K562 (cell line): ENCODE measurements at regions not wholly inside any gene's neighbourhood (a gene's known extent, or its start where the extent isn't known, plus 50 kb on each side); places are given as distances from the start of the nearest gene placed in this dataset.
A peak's percentile ranks its signal among the peaks of the same experiment; 100 is the strongest.

ENCODE experiments used
- ATAC-seq: fragments of 200-7000 bp; cut with Tn5 transposase; 3 replicates; pipeline ENCODE4 v1.9.1; 2020; ENCODE audit warnings: moderate library complexity
- BruUV-seq: library from RNA; stranded (reverse); fragments of 400-500 nt; replicated peaks from 2 replicates; lab custom pipeline; 2021; lab: Mats Ljungman, UMichigan
- CTCF ChIA-PET: fragments of 300-600 bp; formaldehyde crosslinking; extraction: SDS; loops from one replicate; lab custom pipeline; 2021; ENCODE audit warnings: low intra/inter-chr PET ratio; lab: Yijun Ruan, JAX
- POLR2A ChIA-PET: fragments of 300-600, 350-650 bp; sonication (Branson Sonifier 250); formaldehyde crosslinking; extraction: SDS; loops from one replicate; lab custom pipeline; 2021; ENCODE audit warnings: antibody characterized with exemption, inconsistent platforms; lab: Yijun Ruan, JAX
- DNase-seq, 4 experiments: peaks; one replicate each; pipeline versions ENCODE4 v3.0.0 to v3.0.0-alpha.2; 2011 to 2018; ENCODE audit warnings: low spot score in 3 of 4, mixed read lengths in 3 of 4; ENCODE audit errors: extremely low read depth in 1 of 4
- FAIRE-seq: peaks from 2 replicates; lab custom pipeline; 2011; peaks lifted over from hg19 to GRCh38; lab: Jason Lieb, UNC
- H2AFZ ChIP-seq: 2 replicates; pipeline ENCODE4 v1.6.0; 2011; ENCODE audit warnings: low read depth, low read length, control low read depth, inconsistent platforms
- H3K27ac ChIP-seq: fragments of 200-600 bp; 3 replicates; pipeline ENCODE4 v1.8.0; 2011; ENCODE audit warnings: low read depth, mild to moderate bottlenecking, control low read depth, inconsistent platforms, low read length, moderate library complexity, mixed read lengths; ENCODE audit errors: extremely low read depth
- H3K27me3 ChIP-seq, 2 experiments: fragments of 300-600 bp in 1 of 2; 2 replicates in 1 of 2; 3 replicates in 1 of 2; pipeline versions ENCODE4 v1.6.0 to v1.8.0; 2011; ENCODE audit warnings: inconsistent platforms in 2 of 2, low read length in 2 of 2, mild to moderate bottlenecking in 1 of 2, mixed read lengths in 1 of 2, moderate library complexity in 1 of 2; ENCODE audit not compliant: control insufficient read depth in 2 of 2, insufficient read depth in 2 of 2
- H3K36me3 ChIP-seq: fragments of 300-600 bp; 3 replicates; pipeline ENCODE4 v1.8.0; 2011; ENCODE audit warnings: mild to moderate bottlenecking, low read length, inconsistent platforms; ENCODE audit not compliant: control insufficient read depth, insufficient read depth
- H3K4me1 ChIP-seq, 2 experiments: fragments of 200-600 bp in 1 of 2; replicated peaks in 1 of 2; 2 replicates in 1 of 2; 3 replicates in 1 of 2; pipeline versions ENCODE4 v1.5.1 to v1.8.0; 2011; ENCODE audit warnings: inconsistent platforms in 2 of 2, low read length in 2 of 2, mild to moderate bottlenecking in 1 of 2, mixed read lengths in 1 of 2, moderate library complexity in 1 of 2; ENCODE audit not compliant: control insufficient read depth in 2 of 2, insufficient read depth in 2 of 2
- H3K4me2 ChIP-seq: 2 replicates; pipeline ENCODE4 v1.6.1; 2011; ENCODE audit warnings: low read length, control low read depth, inconsistent platforms, mixed read lengths; ENCODE audit not compliant: insufficient read depth
- H3K4me3 ChIP-seq: fragments of 200-600 bp; sonication (generic), shearing (Covaris generic); 2 replicates; pipeline ENCODE4 v1.5.1; 2016; ENCODE audit warnings: control low read depth, inconsistent platforms
- H3K79me2 ChIP-seq: fragments of 200-600 bp; 3 replicates; pipeline ENCODE4 v1.8.0; 2011; ENCODE audit warnings: low read length, inconsistent platforms; ENCODE audit not compliant: control insufficient read depth, insufficient read depth
- H3K9ac ChIP-seq, 2 experiments: 2 replicates each; pipeline versions ENCODE4 v1.6.0 to v1.6.1; 2011; ENCODE audit warnings: low read depth in 2 of 2, low read length in 2 of 2, control low read depth in 1 of 2, inconsistent platforms in 1 of 2, mild to moderate bottlenecking in 1 of 2, mixed read lengths in 1 of 2; ENCODE audit not compliant: insufficient read depth in 1 of 2
- H3K9me1 ChIP-seq: one replicate; pipeline ENCODE4 v1.6.0; 2011; ENCODE audit warnings: inconsistent platforms, mild to moderate bottlenecking, low read length, moderate library complexity; ENCODE audit not compliant: control insufficient read depth, insufficient read depth
- H3K9me3 ChIP-seq: replicated peaks from 2 replicates; pipeline ENCODE4 v1.5.1; 2011; ENCODE audit warnings: low read depth, low read length, inconsistent platforms; ENCODE audit not compliant: control insufficient read depth, insufficient read depth
- H4K20me1 ChIP-seq: replicated peaks from 2 replicates; pipeline ENCODE4 v1.6.1; 2011; ENCODE audit warnings: low read length, inconsistent platforms, mixed read lengths; ENCODE audit not compliant: control insufficient read depth, insufficient read depth
- BRF1 ChIP-seq: IDR thresholded peaks from 3 replicates; pipeline ENCODE4 v1.6.1; 2011; ENCODE audit warnings: borderline replicate concordance, mild to moderate bottlenecking; ENCODE audit not compliant: insufficient read length; ENCODE audit errors: extremely low read depth
- ETV1 ChIP-seq: fragments of 450-650 bp; conservative IDR thresholded peaks from 2 replicates; pipeline ENCODE4 v1.6.1; 2016; ENCODE audit warnings: missing genetic modification characterization, control low read depth, low read depth, missing compliant biosample characterization
- MYBL2 ChIP-seq, 2 experiments: fragments of 450-650 bp in 1 of 2; sonication (generic) in 1 of 2; formaldehyde crosslinking in 1 of 2; IDR thresholded peaks; 2 replicates each; pipeline versions ENCODE4 v1.6.1 to v1.8.1; 2017 to 2022; ENCODE audit warnings: borderline replicate concordance in 1 of 2, inconsistent platforms in 1 of 2, low read depth in 1 of 2, mild to moderate bottlenecking in 1 of 2, missing genetic modification reagents in 1 of 2, moderate library complexity in 1 of 2
- PML ChIP-seq: IDR thresholded peaks from 2 replicates; pipeline ENCODE4 v1.6.1; 2012; ENCODE audit warnings: low read length, inconsistent platforms
- SAFB ChIP-seq: fragments of 200-400 bp; formaldehyde crosslinking; IDR thresholded peaks from 2 replicates; pipeline ENCODE4 v1.6.1; 2017; ENCODE audit warnings: low read depth, low read length, borderline replicate concordance
- SMAD3 ChIP-seq: fragments of 450-650 bp; formaldehyde crosslinking; conservative IDR thresholded peaks from 2 replicates; pipeline ENCODE4 v1.4.0; 2020; ENCODE audit warnings: mild to moderate bottlenecking
- ZBTB34 ChIP-seq: fragments of 250-450 bp; sonication (Bioruptor Pico); IDR thresholded peaks from 2 replicates; pipeline ENCODE4 v1.8.0; 2021; ENCODE audit warnings: mild to moderate bottlenecking, moderate library complexity
- ZNF407 ChIP-seq: fragments of 450-650 bp; IDR thresholded peaks from 2 replicates; pipeline ENCODE4 v1.6.1; 2016; ENCODE audit warnings: low read depth
- ZNF41 ChIP-seq: fragments of 250-450 bp; sonication (Bioruptor Pico); conservative IDR thresholded peaks from 2 replicates; pipeline ENCODE4 v1.4.0; 2020; ENCODE audit warnings: mild to moderate bottlenecking
- ZNF512 ChIP-seq: IDR thresholded peaks from 2 replicates; pipeline ENCODE4 v1.6.1; 2016; ENCODE audit warnings: missing genetic modification characterization, missing compliant biosample characterization
- whole genome bisulfite sequencing: fragments of 100-300 bp; shearing (Covaris generic); methylation state at CpG from one replicate; pipeline ENCODE4 v1.1.6; 2016; ENCODE audit warnings: low coverage, mixed read lengths; ENCODE audit not compliant: insufficient coverage; ENCODE audit errors: missing lambda C conversion rate; 5-methylcytosine and 5-hydroxymethylcytosine counted together
- in situ Hi-C: fragments of 300-500 bp; cut with MboI; formaldehyde crosslinking; loops from 4 replicates; pipeline ENCODE4 v1.15.0; 2018; ENCODE audit warnings: inconsistent platforms, mixed read lengths
- intact Hi-C: fragments of 100-400 bp; cut with micrococcal nuclease; formaldehyde crosslinking; loops from 2 replicates; pipeline ENCODE4 v1.14.2; 2022

- peak; percentile 72 for TF ChIP-seq ZNF512 (tag)
Measured at GRCh38 chr5:174590820-174591219, 133.6 kb upstream of the MSX2 start (continued).

GRCh38 chr5:174596429-174596828 lies 128.0 kb upstream of the MSX2 start:
- intact Hi-C loops (no loop called here), in situ Hi-C loops (no loop called here)
- FAIRE-seq (no peak), ATAC-seq (no peak), DNase-seq (no peak)
- H3K36me3 ChIP-seq = no peaks in the 10 kb centered on the region
- no peak overlapping the region for H3K4me2 ChIP-seq
- WGBS = 0% methylated on average over 1 of the region's 1 CpG
- H4K20me1 ChIP-seq = no peaks in the 10 kb centered on the region
- H3K79me2 ChIP-seq = no peaks in the 10 kb centered on the region
- H3K27ac ChIP-seq = no peak overlapping the region
- H3K4me1 ChIP-seq = no peaks in the 10 kb centered on the region
- no TSS peak for BruUV-seq
- H3K4me3 ChIP-seq = no peak overlapping the region
- no peaks in the 10 kb centered on the region for H3K9me1 ChIP-seq
- peaks cover 4 to 8% of the 10 kb centered on the region in 2 experiments; a peak in 1 of 5 replicates for H3K27me3 ChIP-seq
- CTCF ChIA-PET = no interaction called here
- H3K9ac ChIP-seq = no peak overlapping the region
- H2AFZ ChIP-seq = no peak overlapping the region
- POLR2A ChIA-PET = interaction anchor here (1.3 kb wide), 1 partner anchor 9 kb away, joined by 3 read pairs; no protein-coding TSS in a partner anchor
- H3K9me3 ChIP-seq = no peaks in the 10 kb centered on the region
- TF ChIP-seq ETV1 (tag) = no peak
- no peak for TF ChIP-seq BRF1
- TF ChIP-seq ZBTB34 = no peak
- no peak for TF ChIP-seq SMAD3 (CRISPR knock-in tag)
- TF ChIP-seq SAFB = no peak
- TF ChIP-seq PML = no peak
- TF ChIP-seq MYBL2 (IDR thresholded peaks at IDR 0.05; ENCODE audit: low read depth) = no peak
- no peak for TF ChIP-seq MYBL2 (CRISPR knock-in tag; IDR thresholded peaks at IDR 0.05; ENCODE audit: borderline replicate concordance)
- no peak for TF ChIP-seq ZNF407
- TF ChIP-seq ZNF41 (CRISPR knock-in tag) = no peak
